DOHH2 (cell line): ENCODE measurements at regions not wholly inside any gene's neighbourhood (a gene's known extent, or its start where the extent isn't known, plus 50 kb on each side); places are given as distances from the start of the nearest gene placed in this dataset.

Experiments
- EZH2phosphoT487 ChIP-seq: fragments of 200-600 bp; sonication (generic); IDR thresholded peaks from 2 replicates; pipeline ENCODE4 v1.6.1; 2017; ENCODE audit warnings: borderline replicate concordance, mild to moderate bottlenecking, antibody characterized with exemption, low read length, moderate library complexity, mixed read lengths
- TF ChIP-seq, protein P1 (sequence below): fragments of 200-600 bp; sonication (generic); IDR thresholded peaks from one replicate; pipeline ENCODE4 v1.5.1; 2014; ENCODE audit warnings: antibody characterized with exemption, mild to moderate bottlenecking, low read depth, low read length; ENCODE audit not compliant: poor library complexity, severe bottlenecking

DNA sequence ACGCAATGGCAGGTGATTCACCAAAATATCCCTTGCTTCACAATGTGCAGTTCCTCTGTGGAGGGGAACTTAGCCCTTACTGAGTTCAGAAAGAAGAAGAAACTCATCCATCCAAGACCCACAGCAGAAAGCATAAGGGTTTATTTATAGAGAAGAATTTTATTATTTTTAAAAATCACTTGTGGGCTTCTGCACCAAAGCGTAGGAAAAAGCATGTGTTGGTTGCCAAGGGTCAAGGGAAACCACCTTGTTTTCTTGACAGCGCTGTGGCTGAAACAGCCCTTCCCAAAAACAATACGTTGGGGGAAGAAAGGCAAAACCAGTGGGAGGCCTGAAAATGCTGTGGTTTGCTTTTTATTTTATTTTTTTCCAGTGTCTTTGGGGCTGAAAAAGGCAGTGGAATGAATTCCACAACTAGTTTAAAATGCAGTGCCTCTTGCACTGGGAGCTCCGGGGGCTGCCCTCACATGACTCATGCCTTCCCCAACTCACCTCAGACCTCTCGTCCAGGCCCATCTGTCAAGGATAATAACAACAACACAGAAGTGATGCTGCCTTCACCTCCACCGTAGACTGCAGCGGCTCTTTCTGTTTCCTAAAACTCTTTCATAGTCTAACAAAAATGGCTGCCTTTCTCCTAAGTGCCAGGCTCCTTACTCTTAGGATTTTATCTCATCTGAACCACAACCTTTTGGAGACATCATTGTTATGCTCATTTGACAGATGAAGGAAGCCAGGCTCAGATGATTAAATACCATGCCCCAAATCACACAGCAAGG, 224.2 kb upstream of the JUN start:
- TF ChIP-seq, protein P1, sequence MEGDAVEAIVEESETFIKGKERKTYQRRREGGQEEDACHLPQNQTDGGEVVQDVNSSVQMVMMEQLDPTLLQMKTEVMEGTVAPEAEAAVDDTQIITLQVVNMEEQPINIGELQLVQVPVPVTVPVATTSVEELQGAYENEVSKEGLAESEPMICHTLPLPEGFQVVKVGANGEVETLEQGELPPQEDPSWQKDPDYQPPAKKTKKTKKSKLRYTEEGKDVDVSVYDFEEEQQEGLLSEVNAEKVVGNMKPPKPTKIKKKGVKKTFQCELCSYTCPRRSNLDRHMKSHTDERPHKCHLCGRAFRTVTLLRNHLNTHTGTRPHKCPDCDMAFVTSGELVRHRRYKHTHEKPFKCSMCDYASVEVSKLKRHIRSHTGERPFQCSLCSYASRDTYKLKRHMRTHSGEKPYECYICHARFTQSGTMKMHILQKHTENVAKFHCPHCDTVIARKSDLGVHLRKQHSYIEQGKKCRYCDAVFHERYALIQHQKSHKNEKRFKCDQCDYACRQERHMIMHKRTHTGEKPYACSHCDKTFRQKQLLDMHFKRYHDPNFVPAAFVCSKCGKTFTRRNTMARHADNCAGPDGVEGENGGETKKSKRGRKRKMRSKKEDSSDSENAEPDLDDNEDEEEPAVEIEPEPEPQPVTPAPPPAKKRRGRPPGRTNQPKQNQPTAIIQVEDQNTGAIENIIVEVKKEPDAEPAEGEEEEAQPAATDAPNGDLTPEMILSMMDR: no peak
- TF ChIP-seq EZH2phosphoT487: no peak
